Skeletal muscle tissue (tissue), 3 donors: ENCODE measurements at regions not wholly inside any gene's neighbourhood (a gene's known extent, or its start where the extent isn't known, plus 50 kb on each side); places are given as distances from the start of the nearest gene placed in this dataset.
"Not testable (repeated sequence)": the region's sequence is repeated elsewhere in the genome, so short reads cannot be mapped to it uniquely, and the experiment has no call there.

ENCODE experiments used
- H3K27ac ChIP-seq: one replicate; pipeline ENCODE4 v1.7.0; 2013; ENCODE audit warnings: mild to moderate bottlenecking, low read depth, low read length, inconsistent platforms
- H3K27me3 ChIP-seq, 3 donors: one replicate each; pipeline ENCODE4 v1.7.0; 2013; ENCODE audit warnings: low read length in 3 of 3; ENCODE audit not compliant: control insufficient read depth in 3 of 3, insufficient read depth in 3 of 3
- H3K36me3 ChIP-seq, 3 donors: one replicate each; pipeline ENCODE4 v1.7.0; 2013; ENCODE audit warnings: low read length in 3 of 3; ENCODE audit not compliant: control insufficient read depth in 3 of 3, insufficient read depth in 3 of 3
- H3K4me1 ChIP-seq, 3 donors: one replicate each; pipeline ENCODE4 v1.7.0; 2013; ENCODE audit warnings: low read length in 3 of 3, mild to moderate bottlenecking in 3 of 3; ENCODE audit not compliant: control insufficient read depth in 3 of 3, insufficient read depth in 3 of 3
- H3K4me3 ChIP-seq, 3 donors: one replicate each; pipeline ENCODE4 v1.7.0; 2013; ENCODE audit warnings: low read length in 3 of 3
- H3K9ac ChIP-seq, 3 donors: one replicate each; pipeline ENCODE4 v1.7.0; 2013; ENCODE audit warnings: low read length in 3 of 3, mild to moderate bottlenecking in 3 of 3, moderate library complexity in 2 of 3, low read depth in 1 of 3
- H3K9me3 ChIP-seq, 3 donors: one replicate each; pipeline ENCODE4 v1.7.0; 2013; ENCODE audit warnings: low read length in 3 of 3; ENCODE audit not compliant: control insufficient read depth in 3 of 3
- donor health status: Osteomylitis.

DNA sequence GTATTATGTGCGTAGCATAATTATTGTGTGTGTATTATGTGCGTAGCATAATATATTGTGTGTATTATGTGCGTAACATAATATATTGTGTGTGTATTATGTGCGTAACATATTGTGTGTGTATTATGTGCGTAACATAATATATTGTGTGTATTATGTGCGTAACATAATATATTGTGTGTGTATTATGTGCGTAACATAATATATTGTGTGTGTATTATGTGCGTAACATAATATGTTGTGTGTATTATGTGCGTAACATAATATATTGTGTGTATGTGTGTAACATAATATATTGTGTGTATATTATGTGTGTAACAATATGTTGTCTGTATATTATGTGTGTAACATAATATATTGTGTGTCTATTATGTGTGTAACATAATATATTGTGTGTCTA lies 50.1 kb upstream of the ATP5PO start:
- H3K4me1 ChIP-seq = peaks cover 12 to 17% (median 13%) of the 10 kb centered on the region in 3 donors
- H3K36me3 ChIP-seq, H3K4me3 ChIP-seq, H3K27ac ChIP-seq, H3K27me3 ChIP-seq, H3K9ac ChIP-seq, H3K9me3 ChIP-seq: not testable (repeated sequence)
